Prostate gland (tissue), 2 donors: ENCODE measurements at regions not wholly inside any gene's neighbourhood (a gene's known extent, or its start where the extent isn't known, plus 50 kb on each side); places are given as distances from the start of the nearest gene placed in this dataset.

Source experiments
- DNase-seq: peaks from one replicate; pipeline ENCODE4 v3.0.0-alpha.2; 2019; ENCODE audit warnings: low spot score
- H3K27ac ChIP-seq, 2 donors: fragments of 200-600 bp; sonication (generic); 2 replicates each; pipeline ENCODE4 v1.5.1; 2017 to 2019
- H3K27me3 ChIP-seq: fragments of 200-600 bp; sonication (generic); replicated peaks from 2 replicates; pipeline ENCODE4 v1.5.1; 2019; ENCODE audit not compliant: insufficient read depth
- H3K36me3 ChIP-seq, 2 donors: fragments of 200-600 bp; sonication (generic); 1 replicate in 1 of 2; 2 replicates in 1 of 2; pipeline versions ENCODE4 v1.5.1 to v1.8.1; 2017 to 2019
- H3K4me1 ChIP-seq: fragments of 200-600 bp; sonication (generic); replicated peaks from 2 replicates; pipeline ENCODE4 v1.5.1; 2019
- H3K4me3 ChIP-seq, 2 donors: fragments of 200-600 bp; sonication (generic); 2 replicates each; pipeline ENCODE4 v1.5.1; 2017 to 2019
- H3K9me3 ChIP-seq: fragments of 200-600 bp; sonication (generic); 2 replicates; pipeline ENCODE4 v1.5.1; 2017
- POLR2A ChIP-seq: fragments of 450-650 bp; IDR thresholded peaks from one replicate; pipeline ENCODE4 v1.6.1; 2016; ENCODE audit warnings: antibody characterized with exemption, mild to moderate bottlenecking
- POLR2AphosphoS5 ChIP-seq: sonication (generic); formaldehyde crosslinking; IDR thresholded peaks from one replicate; pipeline ENCODE4 v1.6.1; 2017; ENCODE audit warnings: antibody characterized with exemption
- WGBS: methylation state at CpG from one replicate; pipeline ENCODE4 v1.1.5; 2018; 5-methylcytosine and 5-hydroxymethylcytosine counted together
- intact Hi-C: fragments of 100-400 bp; cut with DNase I; formaldehyde crosslinking; loops from one replicate; pipeline ENCODE4 v1.14.2; 2022
- TF ChIP-seq, protein P1 (sequence below), 4 experiments: fragments of 200-600 bp in 2 of 4; fragments of 450-650 bp in 2 of 4; sonication (generic) in 2 of 4; IDR thresholded peaks; 1 replicate in 3 of 4; 2 replicates in 1 of 4; pipeline ENCODE4 v1.5.1; 2016 to 2019; ENCODE audit warnings: antibody characterized with exemption in 4 of 4, mild to moderate bottlenecking in 2 of 4, moderate library complexity in 2 of 4

DNA sequence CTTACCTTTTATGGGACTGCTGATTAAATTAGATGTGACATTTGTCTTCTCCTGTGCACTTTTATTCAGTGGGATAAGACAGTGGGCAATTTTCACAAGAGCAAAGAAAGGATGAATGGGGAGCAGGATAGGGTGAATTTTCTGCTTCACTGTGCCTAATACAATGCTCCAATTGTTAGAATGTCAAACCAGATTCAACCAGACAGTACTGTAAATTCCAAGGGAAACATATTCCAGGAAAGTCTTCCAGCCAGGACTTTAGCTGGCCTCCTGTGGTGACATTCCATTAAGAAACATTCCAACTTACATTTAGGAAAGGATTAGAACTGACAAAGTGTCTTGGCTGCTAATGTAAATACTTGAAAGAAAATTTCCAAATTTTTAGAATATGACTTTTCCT is 100.1 kb upstream of the PROK2 start:
- Histone ChIP-seq H3K27me3 (no peaks in the 10 kb centered on the region), H3K4me1 (no peaks in the 10 kb centered on the region), H3K4me3 (no peak overlapping the region), H3K27ac (no peak overlapping the region), H3K36me3 (no peaks in the 10 kb centered on the region), H3K9me3 (no peaks in the 10 kb centered on the region)
- intact Hi-C loops: no loop called here
- TF ChIP-seq, protein P1, sequence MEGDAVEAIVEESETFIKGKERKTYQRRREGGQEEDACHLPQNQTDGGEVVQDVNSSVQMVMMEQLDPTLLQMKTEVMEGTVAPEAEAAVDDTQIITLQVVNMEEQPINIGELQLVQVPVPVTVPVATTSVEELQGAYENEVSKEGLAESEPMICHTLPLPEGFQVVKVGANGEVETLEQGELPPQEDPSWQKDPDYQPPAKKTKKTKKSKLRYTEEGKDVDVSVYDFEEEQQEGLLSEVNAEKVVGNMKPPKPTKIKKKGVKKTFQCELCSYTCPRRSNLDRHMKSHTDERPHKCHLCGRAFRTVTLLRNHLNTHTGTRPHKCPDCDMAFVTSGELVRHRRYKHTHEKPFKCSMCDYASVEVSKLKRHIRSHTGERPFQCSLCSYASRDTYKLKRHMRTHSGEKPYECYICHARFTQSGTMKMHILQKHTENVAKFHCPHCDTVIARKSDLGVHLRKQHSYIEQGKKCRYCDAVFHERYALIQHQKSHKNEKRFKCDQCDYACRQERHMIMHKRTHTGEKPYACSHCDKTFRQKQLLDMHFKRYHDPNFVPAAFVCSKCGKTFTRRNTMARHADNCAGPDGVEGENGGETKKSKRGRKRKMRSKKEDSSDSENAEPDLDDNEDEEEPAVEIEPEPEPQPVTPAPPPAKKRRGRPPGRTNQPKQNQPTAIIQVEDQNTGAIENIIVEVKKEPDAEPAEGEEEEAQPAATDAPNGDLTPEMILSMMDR (IDR thresholded peaks at IDR 0.05): no peak
- TF ChIP-seq POLR2AphosphoS5 (no peak), POLR2A (no peak)
- no peak for DNase-seq

DNA sequence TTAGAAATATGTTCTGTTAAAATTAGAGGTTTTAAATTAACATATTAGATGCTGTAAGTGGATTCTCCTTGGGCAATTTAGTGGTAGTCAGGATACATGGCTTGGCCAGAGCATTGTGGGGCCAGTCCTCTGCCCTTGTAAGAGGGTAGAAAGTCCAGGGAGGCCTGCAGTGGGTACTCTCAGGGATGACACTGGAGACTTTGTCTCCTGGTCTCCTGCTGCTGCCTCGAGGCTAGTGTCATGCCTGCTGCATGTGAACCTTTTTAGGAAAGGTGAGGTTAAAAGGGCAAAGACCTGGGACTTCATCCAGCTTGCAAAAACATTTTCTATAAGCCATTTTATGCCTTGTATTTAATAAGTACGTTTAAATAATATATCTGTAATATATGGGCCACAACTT is 96.8 kb upstream of the PROK2 start:
- 82% methylated on average over 2 of the region's 2 CpGs for WGBS
- no peak for DNase-seq
- no peak overlapping the region for H3K4me3 ChIP-seq
- H3K36me3 ChIP-seq: no peaks in the 10 kb centered on the region
- no peaks in the 10 kb centered on the region for H3K4me1 ChIP-seq
- no peaks in the 10 kb centered on the region for H3K9me3 ChIP-seq
- TF ChIP-seq, protein P1 (IDR thresholded peaks at IDR 0.05): no peak
- no peak for TF ChIP-seq POLR2A
- no peak for TF ChIP-seq POLR2AphosphoS5
- H3K27ac ChIP-seq: no peak overlapping the region
- intact Hi-C loops: no loop called here
- H3K27me3 ChIP-seq: no peaks in the 10 kb centered on the region

DNA sequence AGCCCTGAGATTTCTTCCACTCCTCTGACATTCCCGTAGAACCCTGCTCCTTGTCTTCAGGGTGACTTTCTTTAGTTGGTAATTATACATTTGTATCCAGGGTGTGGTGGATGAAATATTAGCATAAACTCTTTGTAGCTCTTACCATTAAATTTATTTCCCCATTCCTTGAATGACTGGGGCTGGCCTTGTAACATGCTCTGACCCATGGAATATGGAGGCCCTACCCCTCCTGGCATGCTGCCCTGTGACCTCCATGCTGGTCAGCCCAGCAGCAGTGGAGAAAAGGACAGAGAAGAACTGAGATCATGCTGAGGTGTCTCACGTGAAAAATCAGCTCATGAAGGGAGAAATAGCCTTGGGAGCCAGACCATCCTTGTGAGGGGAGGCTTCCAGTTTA is 96.1 kb upstream of the PROK2 start:
- H3K4me1 ChIP-seq: no peaks in the 10 kb centered on the region
- no peak overlapping the region for H3K4me3 ChIP-seq
- H3K27me3 ChIP-seq: no peaks in the 10 kb centered on the region
- intact Hi-C loops: no loop called here
- H3K36me3 ChIP-seq: no peaks in the 10 kb centered on the region
- H3K27ac ChIP-seq: no peak overlapping the region
- WGBS: 96% methylated on average over 2 of the region's 2 CpGs
- DNase-seq: no peak
- H3K9me3 ChIP-seq: no peaks in the 10 kb centered on the region
- TF ChIP-seq, protein P1 (IDR thresholded peaks at IDR 0.05): no peak
- TF ChIP-seq POLR2AphosphoS5 (no peak), POLR2A (no peak)

DNA sequence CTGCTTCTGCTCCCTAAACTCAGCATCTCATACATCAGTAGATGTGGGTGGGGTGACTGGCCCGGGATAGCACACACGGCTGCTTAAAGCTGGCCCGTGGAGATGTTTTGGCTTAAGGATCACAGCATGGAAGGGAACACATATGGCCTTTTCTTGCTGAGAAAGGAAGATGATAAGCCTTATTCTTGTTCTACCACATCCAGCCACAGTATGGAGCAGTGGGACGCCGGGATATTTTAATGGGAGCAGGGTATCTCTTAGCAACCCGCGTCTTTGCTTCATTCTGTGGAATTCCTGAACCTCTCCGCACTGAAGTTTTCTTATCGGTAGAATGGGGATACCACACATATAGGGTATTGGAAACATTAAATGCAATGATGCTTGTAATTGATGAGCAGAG is 94.1 kb upstream of the PROK2 start:
- 87% methylated on average over 9 of the region's 9 CpGs for WGBS
- TF ChIP-seq POLR2AphosphoS5 (no peak), POLR2A (no peak)
- TF ChIP-seq, protein P1 (IDR thresholded peaks at IDR 0.05): no peak
- no peaks in the 10 kb centered on the region for H3K27me3 ChIP-seq
- H3K9me3 ChIP-seq: no peaks in the 10 kb centered on the region
- no peak for DNase-seq
- no peak overlapping the region for H3K27ac ChIP-seq
- intact Hi-C loops: loop anchor here (10.0 kb wide), 2 partner anchors 76 to 386 kb away; no protein-coding TSS in a partner anchor
- H3K4me1 ChIP-seq: no peaks in the 10 kb centered on the region
- no peak overlapping the region for H3K4me3 ChIP-seq
- H3K36me3 ChIP-seq: no peaks in the 10 kb centered on the region

DNA sequence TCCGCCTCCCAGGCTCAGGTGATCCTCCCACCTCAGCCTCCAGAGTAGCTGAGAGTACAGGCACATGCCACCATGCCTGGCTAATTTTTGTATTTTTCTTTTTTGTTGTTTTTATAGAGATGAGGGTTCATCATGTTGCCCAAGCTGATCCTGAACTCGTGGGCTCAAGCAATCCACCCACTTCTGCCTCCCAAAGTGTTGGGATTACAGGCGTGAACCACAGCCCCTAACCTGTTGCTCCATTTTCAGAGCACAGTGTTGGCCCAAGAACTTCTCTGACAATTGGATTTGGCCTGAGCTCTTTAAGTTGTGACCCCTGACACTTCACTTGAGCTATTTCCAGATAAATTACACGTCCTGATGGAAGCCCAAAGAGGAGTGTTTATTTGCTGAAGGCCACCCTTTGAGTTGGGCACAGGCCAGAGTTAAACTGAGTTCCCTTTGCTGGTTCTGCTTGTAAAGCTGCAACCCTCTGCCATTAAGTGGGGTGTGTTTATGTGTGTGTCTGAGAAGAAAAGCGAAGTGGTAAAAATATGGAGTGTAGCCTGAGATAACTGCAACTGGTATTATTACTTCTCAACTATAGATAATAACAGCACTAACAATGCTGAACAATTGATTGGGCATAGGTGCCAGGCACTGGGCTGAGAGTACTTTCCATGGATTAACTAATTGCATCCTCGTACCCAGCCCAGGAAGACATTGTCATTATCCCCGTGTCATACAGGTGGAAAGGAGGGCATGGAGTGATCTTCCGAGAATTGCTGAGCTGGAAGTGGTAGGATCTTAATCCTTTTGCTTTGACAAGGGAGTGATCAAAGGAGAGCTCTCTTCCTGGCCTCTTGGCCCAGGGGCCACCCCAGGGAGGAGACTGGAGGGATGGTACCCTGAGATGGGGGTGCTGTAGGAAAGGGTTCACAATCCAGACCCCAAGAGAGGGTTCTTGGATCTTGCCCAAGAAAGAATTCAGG is 91.5 kb upstream of the PROK2 start:
- no peak overlapping the region for H3K4me3 ChIP-seq
- H3K27ac ChIP-seq: no peak overlapping the region
- no peak for DNase-seq
- no peaks in the 10 kb centered on the region for H3K27me3 ChIP-seq
- H3K4me1 ChIP-seq: peaks cover 3% of the 10 kb centered on the region
- intact Hi-C loops: loop anchor here (2.0 to 10.0 kb wide), 3 partner anchors 78 to 942 kb away; no protein-coding TSS in a partner anchor
- H3K36me3 ChIP-seq: no peaks in the 10 kb centered on the region
- WGBS: 54% methylated on average over 8 of the region's 8 CpGs
- TF ChIP-seq POLR2A: no peak
- TF ChIP-seq, protein P1 (IDR thresholded peaks at IDR 0.05): no peak
- TF ChIP-seq POLR2AphosphoS5: no peak
- no peaks in the 10 kb centered on the region for H3K9me3 ChIP-seq
